GM12872 (cell line): ENCODE measurements at regions not wholly inside any gene's neighbourhood (a gene's known extent, or its start where the extent isn't known, plus 50 kb on each side); places are given as distances from the start of the nearest gene placed in this dataset.

Experiments used
- CTCF ChIP-seq: IDR thresholded peaks from 3 replicates; pipeline ENCODE4 v1.5.1; 2011; ENCODE audit warnings: low read depth, mild to moderate bottlenecking, low read length, moderate library complexity; ENCODE audit not compliant: insufficient read depth

GRCh38 chr12:125202421-125202820, 137.2 kb downstream of the AACS start:
- TF ChIP-seq CTCF, result no peak

- peak; percentile 68 for TF ChIP-seq CTCF
These were observed 138.0 kb downstream of the AACS start for GRCh38 chr12:125203145-125203765.

GRCh38 chr12:125205386-125205785, 140.2 kb downstream of the AACS start:
- TF ChIP-seq CTCF, result no peak

- no peak for TF ChIP-seq CTCF
These were observed 141.5 kb downstream of the AACS start for GRCh38 chr12:125206711-125207110.

- TF ChIP-seq CTCF, result no peak
These were observed 143.1 kb downstream of the AACS start for GRCh38 chr12:125208334-125208733.

- no peak for TF ChIP-seq CTCF
These were observed 143.7 kb downstream of the AACS start for GRCh38 chr12:125208942-125209341.

- no peak for TF ChIP-seq CTCF
These were observed 145.0 kb downstream of the AACS start for GRCh38 chr12:125210104-125210755.
